SK-N-DZ (cell line): ENCODE measurements at regions not wholly inside any gene's neighbourhood (a gene's known extent, or its start where the extent isn't known, plus 50 kb on each side); places are given as distances from the start of the nearest gene placed in this dataset.

Experiments used
- DNase-seq: peaks from one replicate; pipeline ENCODE4 v3.0.0-alpha.2; 2015; ENCODE audit warnings: low spot score

DNA sequence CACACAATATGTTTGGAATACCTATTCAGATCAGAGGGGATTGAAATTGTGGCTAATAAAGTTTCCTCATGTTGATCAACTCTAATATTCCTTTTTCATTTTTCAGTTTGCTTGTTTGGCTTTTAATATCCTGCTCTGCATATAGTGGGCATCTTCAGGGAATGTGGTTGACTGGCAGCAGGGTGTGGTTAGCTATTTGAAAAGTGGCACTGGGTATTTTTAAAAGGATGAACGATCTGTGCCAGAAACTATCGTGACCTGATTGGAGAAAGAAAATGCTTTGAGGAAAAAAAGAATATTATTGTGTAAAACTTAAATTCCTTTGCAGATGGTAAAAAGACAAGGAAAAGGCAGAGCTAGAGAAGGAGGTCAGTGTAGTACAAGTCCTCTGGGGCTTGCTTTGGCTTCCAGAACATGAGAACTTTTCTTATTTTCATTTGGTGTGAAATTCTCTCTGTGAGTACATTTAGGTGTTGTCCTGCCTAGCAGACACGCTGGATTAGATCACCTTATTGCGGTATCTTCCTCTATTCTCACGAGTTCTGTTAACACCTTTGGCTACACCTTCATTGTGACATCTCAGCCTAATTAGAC is 329.7 kb upstream of the SNX7 start:
- DNase-seq, result no peak

DNA sequence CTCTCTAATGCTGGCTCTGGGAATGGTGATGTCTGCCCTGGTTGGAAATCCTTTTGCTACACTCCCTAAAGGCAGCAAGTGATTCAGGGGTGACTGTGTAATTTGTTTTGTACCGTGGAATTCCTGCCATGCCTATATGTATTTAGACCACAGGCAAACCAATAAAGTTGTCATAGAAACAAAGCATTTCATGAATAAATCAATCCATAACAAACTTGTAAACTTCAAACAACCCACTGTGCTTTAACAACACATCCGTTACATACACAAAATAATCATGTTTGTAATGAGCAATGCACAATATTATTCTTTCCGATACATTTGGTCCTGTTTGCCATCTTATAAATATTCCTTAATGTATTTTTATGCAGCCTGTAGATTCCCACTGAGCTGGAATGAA is 330.3 kb upstream of the SNX7 start:
- DNase-seq, result no peak

GRCh38 chr1:98330224-98330623 is 331.3 kb upstream of the SNX7 start:
- no peak for DNase-seq

GRCh38 chr1:98328855-98329254 is 332.7 kb upstream of the SNX7 start:
- no peak for DNase-seq

DNA sequence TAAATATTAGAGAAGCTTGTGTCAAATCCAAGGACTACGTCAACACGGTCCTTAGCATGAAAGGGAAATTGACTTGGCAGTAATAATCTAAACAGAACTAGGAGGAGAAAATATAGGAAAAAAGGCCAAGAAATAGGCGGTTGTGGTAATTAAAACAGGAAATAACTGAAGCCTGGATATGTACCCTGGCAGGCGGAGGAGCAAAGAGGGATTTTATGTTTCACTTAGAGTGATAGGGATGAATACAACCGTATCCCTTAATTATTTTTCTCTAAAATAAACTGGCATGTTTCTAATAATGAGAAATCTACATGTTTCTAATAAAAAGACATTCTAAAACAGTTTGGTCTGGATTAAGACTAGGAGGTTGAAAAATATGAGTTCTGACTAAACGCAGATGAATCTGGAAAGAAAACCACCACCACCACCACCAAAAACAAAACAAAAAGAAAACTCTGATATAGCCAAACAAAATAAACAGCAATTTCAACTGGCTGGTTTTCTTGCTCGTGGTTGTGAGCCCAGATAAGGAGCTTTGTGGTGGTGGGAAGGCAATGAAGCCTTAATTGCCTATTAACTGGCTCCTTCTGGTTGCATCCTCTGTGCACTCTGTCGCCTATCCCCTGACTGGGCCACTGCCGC is 334.2 kb upstream of the SNX7 start:
- DNase-seq, result no peak

DNA sequence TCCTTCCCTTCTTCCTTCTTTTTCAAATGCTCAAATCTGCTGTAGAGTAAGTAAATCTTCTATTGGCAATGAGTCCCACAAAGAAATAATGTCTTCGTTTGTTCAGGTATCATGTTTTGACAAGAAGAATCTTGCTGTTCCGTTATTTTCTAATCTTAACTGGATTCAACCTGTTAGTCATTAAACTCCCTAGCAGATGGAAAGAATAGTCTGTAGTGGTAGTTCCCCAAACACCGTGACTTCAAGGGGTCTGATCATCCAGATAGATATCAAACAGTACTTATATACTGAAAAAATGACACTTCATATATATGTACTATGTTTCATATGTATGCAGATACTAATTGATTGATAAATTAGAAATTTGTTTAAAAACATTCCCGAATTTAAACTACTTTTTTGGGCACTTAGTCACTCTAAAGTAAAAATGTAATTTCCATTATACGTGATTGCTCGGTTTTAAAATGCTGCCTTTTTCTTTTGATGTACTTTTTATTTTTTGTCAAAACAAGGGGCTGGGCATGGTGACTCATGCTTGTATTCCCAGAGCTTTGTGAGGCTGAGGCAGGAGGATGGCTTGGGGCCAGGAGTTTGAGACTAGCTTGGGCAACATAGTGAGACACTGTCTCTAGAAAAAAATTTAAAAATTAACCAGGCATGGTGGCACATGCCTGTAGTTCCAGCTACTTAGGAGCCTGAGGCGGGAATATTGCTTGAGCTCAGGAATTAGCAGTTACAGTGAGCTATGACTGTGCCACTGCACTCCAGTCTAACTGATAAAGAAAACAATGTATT is 335.7 kb upstream of the SNX7 start:
- no peak for DNase-seq

- no peak for DNase-seq
Measured at GRCh38 chr1:98323906-98324358, 337.6 kb upstream of the SNX7 start.

GRCh38 chr1:98323388-98323787 is 338.1 kb upstream of the SNX7 start:
- no peak for DNase-seq

- DNase-seq, result no peak
Measured at GRCh38 chr1:98322966-98323365, 338.6 kb upstream of the SNX7 start.

DNA sequence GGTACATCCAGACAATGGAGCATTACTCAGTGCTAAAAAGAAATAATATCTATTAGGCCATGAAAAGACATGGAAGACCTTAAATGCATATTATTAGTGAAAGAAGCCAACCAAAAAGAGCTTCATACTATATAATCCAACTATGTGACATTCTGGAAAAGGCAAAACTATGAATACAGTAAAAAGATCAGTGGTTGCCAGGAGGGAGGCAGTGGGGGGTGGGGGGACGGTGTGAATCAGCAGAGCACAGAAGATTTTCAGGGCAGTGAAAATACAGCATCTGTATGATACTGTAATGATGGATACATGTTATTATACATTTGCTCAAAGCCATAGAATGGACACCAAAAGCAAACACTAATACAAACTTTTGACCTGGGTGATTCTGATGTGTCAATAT is 339.4 kb upstream of the SNX7 start:
- DNase-seq, result no peak

DNA sequence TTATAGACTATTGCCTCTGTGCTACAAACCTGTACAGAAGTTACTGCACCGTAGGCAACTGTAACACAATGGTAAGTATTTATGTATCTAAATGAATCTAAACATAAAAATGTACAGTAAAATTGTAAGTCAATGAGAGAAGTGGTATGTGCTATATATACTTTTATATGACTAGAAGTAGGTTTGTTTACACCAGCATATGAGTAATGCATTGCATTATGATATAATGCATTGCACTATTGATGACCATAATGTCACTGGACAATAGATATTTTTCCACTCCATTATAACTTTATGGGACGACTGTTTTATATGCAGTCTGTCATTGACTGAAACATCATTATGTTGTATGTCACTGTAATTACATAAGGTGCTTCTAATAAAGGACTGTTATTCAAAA is 340.3 kb upstream of the SNX7 start:
- no peak for DNase-seq

DNA sequence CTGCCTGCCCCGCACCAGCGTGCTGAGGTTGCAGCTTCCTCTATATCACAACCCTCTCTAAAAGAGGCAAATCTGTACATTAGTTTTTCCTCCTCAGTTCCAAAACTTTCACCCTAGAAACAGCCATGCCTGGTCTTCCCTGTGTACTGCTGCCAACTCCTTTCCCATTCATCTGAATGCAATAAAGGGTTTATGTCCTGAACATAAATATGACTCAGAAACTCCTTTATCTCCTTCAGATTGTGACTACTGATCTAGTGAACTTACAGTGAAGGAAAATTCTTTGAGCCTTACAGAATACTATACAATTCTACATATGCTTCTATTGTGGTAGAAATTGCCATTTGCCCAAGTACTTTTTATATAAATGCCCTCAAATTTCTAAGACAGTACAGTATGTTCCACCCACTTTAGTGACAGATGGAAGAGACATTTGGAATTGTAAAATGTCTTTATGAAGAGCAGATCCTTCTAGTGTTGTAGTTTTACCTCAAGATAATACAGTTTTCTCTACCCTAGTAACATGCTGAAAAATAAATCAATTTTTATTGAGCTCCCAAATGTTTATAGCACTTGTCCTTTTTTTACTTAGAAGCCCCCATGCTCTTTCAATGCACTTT is 345.1 kb upstream of the SNX7 start:
- DNase-seq, result no peak

- DNase-seq, result no peak
Measured at GRCh38 chr1:98315309-98315708, 346.2 kb upstream of the SNX7 start.

GRCh38 chr1:98314601-98315000 is 346.9 kb upstream of the SNX7 start:
- DNase-seq, result no peak

- no peak for DNase-seq
Measured at GRCh38 chr1:98306517-98307089, 354.9 kb upstream of the SNX7 start.

GRCh38 chr1:98305362-98305761 is 356.2 kb upstream of the SNX7 start:
- DNase-seq, result no peak

GRCh38 chr1:98304888-98305287 is 356.6 kb upstream of the SNX7 start:
- no peak for DNase-seq

GRCh38 chr1:98299861-98300260 is 361.7 kb upstream of the SNX7 start:
- DNase-seq, result no peak

- DNase-seq, result no peak
Measured at GRCh38 chr1:98299313-98299712, 362.2 kb upstream of the SNX7 start.

GRCh38 chr1:98298319-98298718 is 363.2 kb upstream of the SNX7 start:
- DNase-seq, result no peak

DNA sequence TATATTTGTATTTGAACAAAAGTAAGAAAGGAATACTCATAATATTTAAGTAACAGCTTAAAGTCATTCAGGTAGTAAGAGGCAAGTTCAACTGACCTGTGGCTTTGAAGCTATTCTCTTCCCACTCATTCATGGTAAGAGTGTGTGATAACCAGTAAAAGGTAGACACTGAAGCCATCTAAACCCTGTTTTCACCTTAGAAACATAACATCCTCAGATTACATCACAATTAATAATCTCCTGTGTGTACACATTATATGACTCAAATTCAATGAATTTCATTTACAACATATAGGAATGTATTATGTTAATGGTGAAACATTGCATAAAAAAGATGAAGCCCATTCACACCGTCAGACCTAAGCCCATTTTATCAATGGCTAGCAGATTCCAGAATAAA is 364.8 kb upstream of the SNX7 start:
- DNase-seq, result no peak

DNA sequence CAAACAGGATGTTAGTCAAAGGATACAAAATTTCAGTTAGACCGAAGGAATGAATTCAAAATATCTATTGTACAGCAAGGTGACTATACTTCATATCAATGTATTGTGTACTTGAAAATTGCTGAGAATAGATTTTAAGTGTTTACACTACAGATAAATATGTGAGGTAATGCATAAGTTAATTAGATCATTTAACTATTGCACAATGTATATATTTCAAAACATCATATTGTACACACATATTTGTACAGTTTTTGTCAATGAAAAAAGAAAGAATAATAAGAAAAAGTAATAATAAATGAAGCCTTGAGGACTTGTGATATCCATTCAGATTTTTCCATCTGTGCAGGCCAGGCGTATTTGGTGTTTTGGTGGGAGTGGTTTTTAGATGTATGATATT is 367.4 kb upstream of the SNX7 start:
- no peak for DNase-seq
